HEK293 (cell line): ENCODE measurements at regions not wholly inside any gene's neighbourhood (a gene's known extent, or its start where the extent isn't known, plus 50 kb on each side); places are given as distances from the start of the nearest gene placed in this dataset.

Experiments used
- CTCF ChIA-PET: fragments of 350-600 bp; formaldehyde crosslinking; extraction: SDS; loops from one replicate; lab custom pipeline; 2021; ENCODE audit warnings: antibody characterized with exemption; lab: Yijun Ruan, JAX
- POLR2A ChIA-PET: fragments of 300-600 bp; formaldehyde crosslinking; extraction: SDS; loops from one replicate; lab custom pipeline; 2020; ENCODE audit warnings: antibody characterized with exemption, inconsistent platforms; lab: Yijun Ruan, JAX
- H3K27ac ChIP-seq: fragments of 200-500 bp; sonication (Bioruptor generic); 2 replicates; pipeline ENCODE4 v1.5.1; 2014; ENCODE audit warnings: low read depth, low read length, control low read depth, inconsistent platforms; ENCODE audit errors: extremely low read depth
- H3K36me3 ChIP-seq, 2 experiments: fragments of 200-500 bp in 1 of 2; sonication (Bioruptor generic) in 1 of 2; 1 replicate in 1 of 2; 2 replicates in 1 of 2; pipeline ENCODE4 v1.5.1; 2014 to 2017; ENCODE audit warnings: inconsistent platforms in 2 of 2, low read length in 2 of 2; ENCODE audit not compliant: control insufficient read depth in 2 of 2, insufficient read depth in 1 of 2
- H3K4me1 ChIP-seq: fragments of 200-500 bp; sonication (Bioruptor generic); 2 replicates; pipeline ENCODE4 v1.5.1; 2014; ENCODE audit warnings: mild to moderate bottlenecking, low read length, inconsistent platforms; ENCODE audit not compliant: control insufficient read depth, insufficient read depth
- H3K4me3 ChIP-seq: 2 replicates; pipeline ENCODE4 v1.5.1; 2011; ENCODE audit warnings: low read depth, mild to moderate bottlenecking, control low read depth, low read length, moderate library complexity
- H3K9me3 ChIP-seq: fragments of 200-500 bp; sonication (Bioruptor generic); 2 replicates; pipeline ENCODE4 v1.5.1; 2014; ENCODE audit warnings: low read depth, low read length, inconsistent platforms; ENCODE audit not compliant: control insufficient read depth, insufficient read depth
- AEBP2 ChIP-seq: fragments of 450-650 bp; formaldehyde crosslinking; IDR thresholded peaks from 2 replicates; pipeline ENCODE4 v1.5.1; 2016; ENCODE audit warnings: missing biosample characterization, missing genetic modification characterization, borderline replicate concordance
- KLF16 ChIP-seq: fragments of 450-650 bp; formaldehyde crosslinking; IDR thresholded peaks from 2 replicates; pipeline ENCODE4 v1.5.1; 2017; ENCODE audit warnings: missing biosample characterization, missing genetic modification characterization
- KLF9 ChIP-seq: fragments of 450-650 bp; formaldehyde crosslinking; IDR thresholded peaks from 2 replicates; pipeline ENCODE4 v1.5.1; 2016; ENCODE audit warnings: missing biosample characterization, missing genetic modification characterization, low read depth
- TCF7L2 ChIP-seq: IDR thresholded peaks from 2 replicates; pipeline ENCODE4 v1.6.1; 2011; ENCODE audit warnings: low read depth, mild to moderate bottlenecking, inconsistent platforms, low read length, moderate library complexity, borderline replicate concordance
- ZBTB11 ChIP-seq: fragments of 450-650 bp; formaldehyde crosslinking; conservative IDR thresholded peaks from 2 replicates; pipeline ENCODE4 v1.5.1; 2016; ENCODE audit warnings: low read depth, missing biosample characterization, missing genetic modification characterization
- ZFP37 ChIP-seq: fragments of 450-650 bp; formaldehyde crosslinking; IDR thresholded peaks from 2 replicates; pipeline ENCODE4 v1.5.1; 2016; ENCODE audit warnings: missing biosample characterization, missing genetic modification characterization
- ZNF133 ChIP-seq: fragments of 450-650 bp; formaldehyde crosslinking; IDR thresholded peaks from 2 replicates; pipeline ENCODE4 v1.5.1; 2016; ENCODE audit warnings: missing biosample characterization, missing genetic modification characterization
- ZNF292 ChIP-seq: fragments of 450-650 bp; formaldehyde crosslinking; IDR thresholded peaks from 2 replicates; pipeline ENCODE4 v1.5.1; 2016; ENCODE audit warnings: low read depth, missing biosample characterization, missing genetic modification characterization, borderline replicate concordance
- ZNF362 ChIP-seq: fragments of 450-650 bp; formaldehyde crosslinking; IDR thresholded peaks from 2 replicates; pipeline ENCODE4 v1.5.1; 2016; ENCODE audit warnings: missing biosample characterization, missing genetic modification characterization
- ZNF391 ChIP-seq: fragments of 450-650 bp; formaldehyde crosslinking; IDR thresholded peaks from 2 replicates; pipeline ENCODE4 v1.5.1; 2016; ENCODE audit warnings: low read depth, missing biosample characterization, missing genetic modification characterization, borderline replicate concordance
- ZNF423 ChIP-seq: fragments of 450-650 bp; formaldehyde crosslinking; IDR thresholded peaks from 2 replicates; pipeline ENCODE4 v1.5.1; 2016; ENCODE audit warnings: missing biosample characterization, missing genetic modification characterization
- ZNF473 ChIP-seq: fragments of 450-650 bp; formaldehyde crosslinking; IDR thresholded peaks from 2 replicates; pipeline ENCODE4 v1.5.1; 2017; ENCODE audit warnings: missing biosample characterization, missing genetic modification characterization
- ZNF513 ChIP-seq: fragments of 450-650 bp; IDR thresholded peaks from 2 replicates; pipeline ENCODE4 v1.5.1; 2018; ENCODE audit warnings: missing biosample characterization, missing genetic modification characterization
- ZNF600 ChIP-seq: fragments of 450-650 bp; formaldehyde crosslinking; IDR thresholded peaks from 2 replicates; pipeline ENCODE4 v1.5.1; 2016; ENCODE audit warnings: missing biosample characterization, missing genetic modification characterization
- ZNF621 ChIP-seq: fragments of 450-650 bp; formaldehyde crosslinking; IDR thresholded peaks from 2 replicates; pipeline ENCODE4 v1.5.1; 2017; ENCODE audit warnings: missing biosample characterization, missing genetic modification characterization
- ZNF623 ChIP-seq: fragments of 450-650 bp; formaldehyde crosslinking; IDR thresholded peaks from 2 replicates; pipeline ENCODE4 v1.5.1; 2016; ENCODE audit warnings: missing biosample characterization, missing genetic modification characterization
- ZNF660 ChIP-seq: fragments of 450-650 bp; IDR thresholded peaks from 2 replicates; pipeline ENCODE4 v1.5.1; 2018; ENCODE audit warnings: missing biosample characterization, mild to moderate bottlenecking, missing genetic modification characterization
- ZNF747 ChIP-seq: fragments of 450-650 bp; formaldehyde crosslinking; IDR thresholded peaks from 2 replicates; pipeline ENCODE4 v1.5.1; 2016; ENCODE audit warnings: missing biosample characterization, missing genetic modification characterization
- ZNF843 ChIP-seq: fragments of 450-650 bp; formaldehyde crosslinking; IDR thresholded peaks from 2 replicates; pipeline ENCODE4 v1.5.1; 2016; ENCODE audit warnings: missing biosample characterization, missing genetic modification characterization
- ZSCAN16 ChIP-seq: fragments of 450-650 bp; formaldehyde crosslinking; IDR thresholded peaks from 2 replicates; pipeline ENCODE4 v1.5.1; 2016; ENCODE audit warnings: missing biosample characterization, missing genetic modification characterization
- TF ChIP-seq, protein P1 (sequence below): fragments of 450-650 bp; formaldehyde crosslinking; IDR thresholded peaks from 2 replicates; pipeline ENCODE4 v1.5.1; 2017; ENCODE audit warnings: missing biosample characterization, missing genetic modification characterization
- TF ChIP-seq, protein P2 (sequence below): fragments of 450-650 bp; formaldehyde crosslinking; IDR thresholded peaks from 2 replicates; pipeline ENCODE4 v1.5.1; 2016; ENCODE audit warnings: missing biosample characterization, missing genetic modification characterization

DNA sequence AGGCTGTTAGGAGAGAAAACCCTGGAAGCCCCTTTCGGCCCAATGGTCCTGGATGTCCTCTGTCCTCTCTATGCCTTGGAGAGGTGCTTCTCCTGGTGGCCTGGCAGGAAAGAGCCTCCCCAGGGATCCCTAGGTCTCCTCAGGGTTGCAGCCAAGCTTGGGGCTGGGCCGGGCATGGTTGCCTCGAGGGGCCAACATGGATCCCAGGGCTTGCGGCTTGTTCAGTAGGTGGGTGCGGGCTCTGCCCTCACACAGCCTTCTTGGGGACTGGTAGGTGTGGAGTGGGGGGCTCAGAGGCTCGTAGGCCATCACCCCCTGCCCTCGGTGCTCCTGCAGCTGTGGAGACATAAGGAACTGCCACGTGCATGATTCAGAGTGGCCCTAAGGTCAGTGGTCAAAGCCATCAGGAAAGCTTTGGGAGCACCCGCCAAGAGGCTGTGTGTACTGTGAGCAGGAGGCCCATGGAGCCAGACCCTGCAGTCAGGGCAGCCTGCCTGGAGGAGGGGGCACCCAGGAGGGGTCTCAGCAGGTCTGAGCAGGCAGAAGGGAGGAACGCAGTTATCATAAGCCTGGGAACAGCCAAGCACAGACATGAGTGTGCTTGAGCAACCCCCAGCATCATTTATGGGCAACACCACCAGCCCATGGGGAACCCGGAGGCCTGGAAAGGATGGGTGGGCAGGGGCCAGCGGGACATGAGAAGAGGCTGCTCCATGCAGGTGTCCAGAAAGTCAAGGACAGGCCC lies 231.0 kb downstream of the GLI2 start:
- Histone ChIP-seq H3K27ac (no peak overlapping the region), H3K9me3 (no peaks in the 10 kb centered on the region), H3K4me3 (no peak overlapping the region)
- CTCF ChIA-PET = no interaction called here
- no peak for TF ChIP-seq ZBTB11 (tag by site-specific recombination)
- TF ChIP-seq, protein P1, sequence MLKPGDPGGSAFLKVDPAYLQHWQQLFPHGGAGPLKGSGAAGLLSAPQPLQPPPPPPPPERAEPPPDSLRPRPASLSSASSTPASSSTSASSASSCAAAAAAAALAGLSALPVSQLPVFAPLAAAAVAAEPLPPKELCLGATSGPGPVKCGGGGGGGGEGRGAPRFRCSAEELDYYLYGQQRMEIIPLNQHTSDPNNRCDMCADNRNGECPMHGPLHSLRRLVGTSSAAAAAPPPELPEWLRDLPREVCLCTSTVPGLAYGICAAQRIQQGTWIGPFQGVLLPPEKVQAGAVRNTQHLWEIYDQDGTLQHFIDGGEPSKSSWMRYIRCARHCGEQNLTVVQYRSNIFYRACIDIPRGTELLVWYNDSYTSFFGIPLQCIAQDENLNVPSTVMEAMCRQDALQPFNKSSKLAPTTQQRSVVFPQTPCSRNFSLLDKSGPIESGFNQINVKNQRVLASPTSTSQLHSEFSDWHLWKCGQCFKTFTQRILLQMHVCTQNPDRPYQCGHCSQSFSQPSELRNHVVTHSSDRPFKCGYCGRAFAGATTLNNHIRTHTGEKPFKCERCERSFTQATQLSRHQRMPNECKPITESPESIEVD = no peak
- TF ChIP-seq, protein P2, sequence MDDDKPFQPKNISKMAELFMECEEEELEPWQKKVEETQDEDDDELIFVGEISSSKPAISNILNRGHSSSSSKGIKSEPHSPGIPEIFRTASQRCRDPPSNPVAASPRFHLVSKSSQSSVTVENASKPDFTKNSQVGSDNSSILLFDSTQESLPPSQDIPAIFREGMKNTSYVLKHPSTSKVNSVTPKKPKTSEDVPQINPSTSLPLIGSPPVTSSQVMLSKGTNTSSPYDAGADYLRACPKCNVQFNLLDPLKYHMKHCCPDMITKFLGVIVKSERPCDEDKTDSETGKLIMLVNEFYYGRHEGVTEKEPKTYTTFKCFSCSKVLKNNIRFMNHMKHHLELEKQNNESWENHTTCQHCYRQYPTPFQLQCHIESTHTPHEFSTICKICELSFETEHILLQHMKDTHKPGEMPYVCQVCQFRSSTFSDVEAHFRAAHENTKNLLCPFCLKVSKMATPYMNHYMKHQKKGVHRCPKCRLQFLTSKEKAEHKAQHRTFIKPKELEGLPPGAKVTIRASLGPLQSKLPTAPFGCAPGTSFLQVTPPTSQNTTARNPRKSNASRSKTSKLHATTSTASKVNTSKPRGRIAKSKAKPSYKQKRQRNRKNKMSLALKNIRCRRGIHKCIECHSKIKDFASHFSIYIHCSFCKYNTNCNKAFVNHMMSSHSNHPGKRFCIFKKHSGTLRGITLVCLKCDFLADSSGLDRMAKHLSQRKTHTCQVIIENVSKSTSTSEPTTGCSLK (tag by site-specific recombination) = no peak
- TF ChIP-seq ZSCAN16 = no peak
- TF ChIP-seq ZNF513 (tag by site-specific recombination) = no peak
- TF ChIP-seq ZNF362 (tag by site-specific recombination) = no peak
- no peak for TF ChIP-seq ZFP37
- no peak for TF ChIP-seq TCF7L2
- no peak for TF ChIP-seq ZNF423
- TF ChIP-seq KLF9 = no peak
- no peak for TF ChIP-seq ZNF623 (tag by site-specific recombination)
- no peak for TF ChIP-seq ZNF843 (tag by site-specific recombination)
- TF ChIP-seq, all 188 proteins: peak for 0
- peaks cover 0 to 32% of the 10 kb centered on the region in 2 experiments; a peak in 1 of 3 replicates for H3K36me3 ChIP-seq
- H3K4me1 ChIP-seq = no peaks in the 10 kb centered on the region
- POLR2A ChIA-PET = no interaction called here

DNA sequence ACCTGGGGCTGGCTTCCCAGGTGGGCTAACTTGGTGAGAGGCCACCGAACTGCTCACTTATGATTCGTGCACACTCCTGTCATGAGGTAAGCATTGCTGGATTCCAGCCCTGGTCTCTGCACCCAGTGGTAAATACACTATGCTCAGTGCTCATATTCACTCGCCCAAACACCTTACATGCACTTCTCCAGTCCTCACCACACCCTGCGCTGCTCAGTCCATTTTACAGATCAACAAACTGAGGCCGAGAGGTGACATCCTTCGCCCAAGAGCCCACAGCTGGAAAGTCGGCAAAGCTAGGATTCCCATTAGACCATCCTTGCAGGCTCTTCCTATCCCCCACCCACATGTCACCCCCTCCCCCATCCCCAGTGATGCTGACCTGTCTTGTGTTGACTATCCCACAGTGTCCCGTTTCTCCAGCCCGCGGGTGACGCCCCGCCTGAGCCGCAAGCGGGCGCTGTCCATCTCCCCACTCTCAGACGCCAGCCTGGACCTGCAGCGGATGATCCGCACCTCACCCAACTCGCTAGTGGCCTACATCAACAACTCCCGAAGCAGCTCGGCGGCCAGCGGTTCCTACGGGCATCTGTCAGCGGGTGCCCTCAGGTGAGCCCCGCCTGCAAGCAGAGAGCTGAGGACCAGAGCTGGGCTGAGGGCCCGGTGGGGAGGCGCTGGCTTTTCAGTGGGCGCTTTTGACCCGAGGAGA lies 232.8 kb downstream of the GLI2 start:
- no peaks in the 10 kb centered on the region for H3K9me3 ChIP-seq
- no peak overlapping the region for H3K4me3 ChIP-seq
- no peaks in the 10 kb centered on the region for H3K4me1 ChIP-seq
- H3K27ac ChIP-seq = no peak overlapping the region
- ChIA-PET POLR2A (no interaction called here), CTCF (no interaction called here)
- TF ChIP-seq ZNF747 (tag by site-specific recombination) (no peak), ZNF292 (tag by site-specific recombination) (no peak), KLF16 (tag by site-specific recombination) (no peak), ZNF473 (tag by site-specific recombination) (no peak), ZNF621 (tag by site-specific recombination) (no peak), ZNF391 (no peak), AEBP2 (tag by site-specific recombination) (no peak), ZNF600 (no peak), ZNF133 (tag by site-specific recombination) (no peak), ZNF660 (no peak)
- peaks cover 0 to 41% of the 10 kb centered on the region in 2 experiments; a peak in 1 of 3 replicates for H3K36me3 ChIP-seq
